GM12878 (cell line): ENCODE measurements at regions not wholly inside any gene's neighbourhood (a gene's known extent, or its start where the extent isn't known, plus 50 kb on each side); places are given as distances from the start of the nearest gene placed in this dataset.

Source experiments
- CREM ChIP-seq: IDR thresholded peaks from 2 replicates; pipeline ENCODE4 v1.6.1; 2014; ENCODE audit warnings: antibody characterized with exemption, low read depth
- FOXM1 ChIP-seq: IDR thresholded peaks from 2 replicates; pipeline ENCODE4 v1.6.1; 2012; ENCODE audit warnings: low read depth, mild to moderate bottlenecking, inconsistent platforms, low read length, moderate library complexity
- GATAD2B ChIP-seq: fragments of 450-650 bp; conservative IDR thresholded peaks from 2 replicates; pipeline ENCODE4 v1.6.1; 2017; ENCODE audit warnings: low read depth, mild to moderate bottlenecking, moderate library complexity
- MXI1 ChIP-seq: fragments of 150-350 bp; IDR thresholded peaks from 2 replicates; pipeline ENCODE4 v1.6.1; 2011; ENCODE audit warnings: low read depth, mild to moderate bottlenecking, inconsistent platforms, low read length, improper control_type of control experiment
- NBN ChIP-seq: fragments of 450-650 bp; IDR thresholded peaks from 2 replicates; pipeline ENCODE4 v1.6.1; 2016
- POLR2A ChIP-seq: IDR thresholded peaks from 2 replicates; pipeline ENCODE4 v1.6.1; 2011; ENCODE audit warnings: low read depth, mild to moderate bottlenecking, low read length
- RAD21 ChIP-seq: IDR thresholded peaks from 2 replicates; pipeline ENCODE4 v1.6.1; 2011; ENCODE audit warnings: mild to moderate bottlenecking, low read depth, low read length, moderate library complexity; ENCODE audit not compliant: insufficient read depth
- REST ChIP-seq: IDR thresholded peaks from 2 replicates; pipeline ENCODE4 v1.6.1; 2012; ENCODE audit warnings: mild to moderate bottlenecking, low read depth, low read length
- SUZ12 ChIP-seq: fragments of 200-600 bp; sonication (generic); IDR thresholded peaks from one replicate; pipeline ENCODE4 v1.6.1; 2018; ENCODE audit warnings: antibody characterized with exemption, mild to moderate bottlenecking; ENCODE audit not compliant: unreplicated experiment
- USF1 ChIP-seq: IDR thresholded peaks from 2 replicates; pipeline ENCODE4 v1.6.1; 2011; ENCODE audit warnings: borderline replicate concordance, low read depth, mild to moderate bottlenecking, moderate library complexity, mixed read lengths, low read length; ENCODE audit not compliant: insufficient read depth; ENCODE audit errors: extremely low read length
- ZBTB40 ChIP-seq: fragments of 450-650 bp; IDR thresholded peaks from 2 replicates; pipeline ENCODE4 v1.6.1; 2016; ENCODE audit warnings: mild to moderate bottlenecking, moderate library complexity, borderline replicate concordance
- ZNF24 ChIP-seq: fragments of 450-650 bp; IDR thresholded peaks from 2 replicates; pipeline ENCODE4 v1.6.1; 2017; ENCODE audit warnings: antibody characterized with exemption, mild to moderate bottlenecking
- TF ChIP-seq, protein P1 (sequence below), 3 experiments: IDR thresholded peaks in 2 of 3; conservative IDR thresholded peaks in 1 of 3; 2 replicates each; pipeline ENCODE4 v1.5.1; 2011; ENCODE audit warnings: low read depth in 3 of 3, low read length in 3 of 3, mild to moderate bottlenecking in 3 of 3, control low read depth in 2 of 3, moderate library complexity in 2 of 3, inconsistent platforms in 1 of 3, mixed read lengths in 1 of 3; ENCODE audit not compliant: control insufficient read depth in 2 of 3, insufficient read depth in 1 of 3; ENCODE audit errors: extremely low read depth in 1 of 3

DNA sequence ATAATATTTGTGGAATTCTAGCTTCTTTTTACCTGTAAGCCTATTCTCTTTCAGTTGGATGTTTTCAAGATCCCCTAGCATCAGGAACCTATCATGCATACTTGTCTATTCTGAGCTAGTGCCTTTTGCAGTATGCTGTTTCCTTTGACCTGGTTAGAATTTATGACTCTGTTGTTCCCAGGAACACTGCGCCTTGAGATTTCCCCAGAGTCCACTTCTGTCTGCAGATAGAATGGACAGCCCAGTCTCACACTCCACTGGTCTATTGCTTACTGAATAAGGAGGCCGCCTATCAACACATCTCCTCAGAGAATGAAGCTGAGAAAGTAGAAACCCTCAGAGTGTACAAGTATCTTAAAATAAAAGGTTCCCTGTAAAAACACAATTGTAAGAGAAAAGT lies 465.1 kb upstream of the GALNTL6 start:
- TF ChIP-seq FOXM1 (no peak), GATAD2B (no peak), SUZ12 (no peak), REST (no peak), ZBTB40 (no peak), USF1 (no peak), NBN (no peak), CREM (no peak), MXI1 (no peak), POLR2A (no peak), ZNF24 (no peak), RAD21 (no peak)
- TF ChIP-seq, protein P1, sequence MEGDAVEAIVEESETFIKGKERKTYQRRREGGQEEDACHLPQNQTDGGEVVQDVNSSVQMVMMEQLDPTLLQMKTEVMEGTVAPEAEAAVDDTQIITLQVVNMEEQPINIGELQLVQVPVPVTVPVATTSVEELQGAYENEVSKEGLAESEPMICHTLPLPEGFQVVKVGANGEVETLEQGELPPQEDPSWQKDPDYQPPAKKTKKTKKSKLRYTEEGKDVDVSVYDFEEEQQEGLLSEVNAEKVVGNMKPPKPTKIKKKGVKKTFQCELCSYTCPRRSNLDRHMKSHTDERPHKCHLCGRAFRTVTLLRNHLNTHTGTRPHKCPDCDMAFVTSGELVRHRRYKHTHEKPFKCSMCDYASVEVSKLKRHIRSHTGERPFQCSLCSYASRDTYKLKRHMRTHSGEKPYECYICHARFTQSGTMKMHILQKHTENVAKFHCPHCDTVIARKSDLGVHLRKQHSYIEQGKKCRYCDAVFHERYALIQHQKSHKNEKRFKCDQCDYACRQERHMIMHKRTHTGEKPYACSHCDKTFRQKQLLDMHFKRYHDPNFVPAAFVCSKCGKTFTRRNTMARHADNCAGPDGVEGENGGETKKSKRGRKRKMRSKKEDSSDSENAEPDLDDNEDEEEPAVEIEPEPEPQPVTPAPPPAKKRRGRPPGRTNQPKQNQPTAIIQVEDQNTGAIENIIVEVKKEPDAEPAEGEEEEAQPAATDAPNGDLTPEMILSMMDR (IDR thresholded peaks at IDR 0.05 in 2 of 3, conservative IDR thresholded peaks at IDR 0.05 in 1 of 3; ENCODE audit: control insufficient read depth in 2 of 3, extremely low read depth in 1 of 3, insufficient read depth in 1 of 3, low read depth in 3 of 3, low read length in 3 of 3) = no peak
